SU-DHL-6 (cell line): ENCODE measurements at regions not wholly inside any gene's neighbourhood (a gene's known extent, or its start where the extent isn't known, plus 50 kb on each side); places are given as distances from the start of the nearest gene placed in this dataset.

Experiments used
- H2AFZ ChIP-seq: fragments of 200-600 bp; sonication (generic); 2 replicates; pipeline ENCODE4 v1.6.1; 2014; ENCODE audit warnings: low read depth, mild to moderate bottlenecking, moderate library complexity, mixed read lengths, antibody characterized with exemption, low read length; ENCODE audit not compliant: severe bottlenecking
- H3F3A ChIP-seq: fragments of 200-600 bp; shearing (Covaris generic); 2 replicates; pipeline ENCODE4 v1.6.0; 2016; ENCODE audit warnings: antibody characterized with exemption, mild to moderate bottlenecking; ENCODE audit not compliant: insufficient read depth
- H3K27ac ChIP-seq: fragments of 200-600 bp; sonication (generic); 2 replicates; pipeline ENCODE4 v1.5.1; 2016; ENCODE audit warnings: low read depth, mild to moderate bottlenecking, low read length, moderate library complexity, mixed read lengths
- H3K27me3 ChIP-seq: fragments of 200-600 bp; sonication (generic), shearing (Covaris generic); 2 replicates; pipeline ENCODE4 v1.6.0; 2014; ENCODE audit warnings: mild to moderate bottlenecking, low read length
- H3K36me3 ChIP-seq: fragments of 200-600 bp; sonication (generic); 2 replicates; pipeline ENCODE4 v1.6.1; 2014; ENCODE audit warnings: mild to moderate bottlenecking, low read length, mixed read lengths
- H3K4me2 ChIP-seq: fragments of 300-600, 200-600 bp; shearing (Covaris generic), sonication (generic); 2 replicates; pipeline ENCODE4 v1.6.0; 2014; ENCODE audit warnings: low read length, low read depth, mild to moderate bottlenecking; ENCODE audit not compliant: poor library complexity, severe bottlenecking
- H3K4me3 ChIP-seq: fragments of 200-600 bp; sonication (generic); 2 replicates; pipeline ENCODE4 v1.5.1; 2014; ENCODE audit warnings: antibody characterized with exemption, low read length, mild to moderate bottlenecking, mixed read lengths; ENCODE audit not compliant: insufficient read depth, poor library complexity, severe bottlenecking
- H3K79me2 ChIP-seq: fragments of 200-600 bp; sonication (generic); 2 replicates; pipeline ENCODE4 v1.6.1; 2014; ENCODE audit warnings: mild to moderate bottlenecking, low read length, moderate library complexity; ENCODE audit not compliant: insufficient read depth
- H3K9ac ChIP-seq: fragments of 200-600 bp; sonication (generic); 2 replicates; pipeline ENCODE4 v1.7.0; 2014; ENCODE audit warnings: mild to moderate bottlenecking, low read length
- H3K9me2 ChIP-seq: fragments of 200-600 bp; sonication (generic); replicated peaks from 2 replicates; pipeline ENCODE4 v1.6.1; 2014; ENCODE audit warnings: low read length; ENCODE audit not compliant: insufficient read depth
- H3K9me3 ChIP-seq: fragments of 200-600 bp; sonication (generic); 2 replicates; pipeline ENCODE4 v1.6.1; 2014; ENCODE audit warnings: low read length, mixed read lengths; ENCODE audit not compliant: insufficient read depth
- H4K20me1 ChIP-seq: fragments of 200-600 bp; sonication (generic); 2 replicates; pipeline ENCODE4 v1.6.1; 2014; ENCODE audit warnings: low read depth, mild to moderate bottlenecking, antibody characterized with exemption, low read length, moderate library complexity, mixed read lengths
- CTCF ChIP-seq: fragments of 200-600 bp; sonication (generic); IDR thresholded peaks from one replicate; pipeline ENCODE4 v1.5.1; 2017; ENCODE audit warnings: antibody characterized with exemption, mild to moderate bottlenecking, low read length, moderate library complexity; ENCODE audit not compliant: insufficient read depth, poor library complexity, severe bottlenecking
- EZH2phosphoT487 ChIP-seq: fragments of 200-600 bp; sonication (generic), shearing (Covaris generic); conservative IDR thresholded peaks from 2 replicates; pipeline ENCODE4 v1.6.1; 2018; ENCODE audit warnings: mild to moderate bottlenecking, antibody characterized with exemption, low read length, moderate library complexity, mixed read lengths

- no peak overlapping the region for H3K9ac ChIP-seq
- no peak overlapping the region for H3K27ac ChIP-seq
- no peaks in the 10 kb centered on the region for H3K36me3 ChIP-seq
- no peak overlapping the region for H3K4me2 ChIP-seq
- no peak overlapping the region for H2AFZ ChIP-seq
- no peaks in the 10 kb centered on the region for H3F3A ChIP-seq
- no peaks in the 10 kb centered on the region for H3K9me2 ChIP-seq
- H3K79me2 ChIP-seq, result no peaks in the 10 kb centered on the region
- H3K4me3 ChIP-seq, result no peak overlapping the region
- H3K9me3 ChIP-seq, result no peaks in the 10 kb centered on the region
- no peaks in the 10 kb centered on the region for H3K27me3 ChIP-seq
- no peaks in the 10 kb centered on the region for H4K20me1 ChIP-seq
- no peak for TF ChIP-seq EZH2phosphoT487
Observed at GRCh38 chr4:28233724-28234123, 1373.1 kb downstream of the STIM2 start.

- H3K9me2 ChIP-seq, result no peaks in the 10 kb centered on the region
- no peaks in the 10 kb centered on the region for H3K27me3 ChIP-seq
- H3K4me3 ChIP-seq, result no peak overlapping the region
- no peaks in the 10 kb centered on the region for H3F3A ChIP-seq
- H3K9ac ChIP-seq, result no peak overlapping the region
- TF ChIP-seq EZH2phosphoT487, result no peak
- no peak for TF ChIP-seq CTCF
- H3K9me3 ChIP-seq, result no peaks in the 10 kb centered on the region
- no peaks in the 10 kb centered on the region for H3K79me2 ChIP-seq
- no peak overlapping the region for H3K4me2 ChIP-seq
- H3K27ac ChIP-seq, result no peak overlapping the region
- no peaks in the 10 kb centered on the region for H4K20me1 ChIP-seq
- no peaks in the 10 kb centered on the region for H3K36me3 ChIP-seq
- no peak overlapping the region for H2AFZ ChIP-seq
Observed at GRCh38 chr4:28238876-28239275, 1378.2 kb downstream of the STIM2 start.

- H3F3A ChIP-seq, result no peaks in the 10 kb centered on the region
- no peaks in the 10 kb centered on the region for H3K79me2 ChIP-seq
- no peaks in the 10 kb centered on the region for H4K20me1 ChIP-seq
- no peaks in the 10 kb centered on the region for H3K27me3 ChIP-seq
- H3K9me3 ChIP-seq, result no peaks in the 10 kb centered on the region
- no peaks in the 10 kb centered on the region for H3K9me2 ChIP-seq
- H2AFZ ChIP-seq, result no peak overlapping the region
- no peak overlapping the region for H3K27ac ChIP-seq
- H3K4me2 ChIP-seq, result no peak overlapping the region
- no peak for TF ChIP-seq CTCF
- TF ChIP-seq EZH2phosphoT487, result no peak
- H3K9ac ChIP-seq, result no peak overlapping the region
- no peak overlapping the region for H3K4me3 ChIP-seq
- H3K36me3 ChIP-seq, result no peaks in the 10 kb centered on the region
Observed at GRCh38 chr4:28241021-28241420, 1380.4 kb downstream of the STIM2 start.

GRCh38 chr4:28247805-28248204 is 1387.2 kb downstream of the STIM2 start:
- TF ChIP-seq EZH2phosphoT487 (no peak), CTCF (no peak)
- no peak overlapping the region for H3K4me3 ChIP-seq
- no peaks in the 10 kb centered on the region for H3K27me3 ChIP-seq
- no peaks in the 10 kb centered on the region for H4K20me1 ChIP-seq
- H3K9ac ChIP-seq, result no peak overlapping the region
- no peaks in the 10 kb centered on the region for H3K9me2 ChIP-seq
- H3K36me3 ChIP-seq, result no peaks in the 10 kb centered on the region
- no peaks in the 10 kb centered on the region for H3K79me2 ChIP-seq
- no peaks in the 10 kb centered on the region for H3K9me3 ChIP-seq
- H3K27ac ChIP-seq, result no peak overlapping the region
- no peak overlapping the region for H3K4me2 ChIP-seq
- H3F3A ChIP-seq, result no peaks in the 10 kb centered on the region
- peak overlapping the region; percentile 68 for H2AFZ ChIP-seq
